HG02884 (cell line): ENCODE measurements at regions not wholly inside any gene's neighbourhood (a gene's known extent, or its start where the extent isn't known, plus 50 kb on each side); places are given as distances from the start of the nearest gene placed in this dataset.
A peak's percentile ranks its signal among the peaks of the same experiment; 100 is the strongest.

ENCODE experiments used
- ATAC-seq: cut with Tn5 transposase; IDR thresholded peaks from one replicate; pipeline ENCODE4 v1.9.1; 2021; ENCODE audit warnings: mild to moderate bottlenecking, moderate library complexity; ENCODE audit not compliant: unreplicated experiment

GRCh38 chr4:148776941-148777340 is 334.7 kb upstream of the NR3C2 start:
- no peak for ATAC-seq

GRCh38 chr4:148774134-148774533 is 331.9 kb upstream of the NR3C2 start:
- no peak for ATAC-seq

GRCh38 chr4:148773313-148773712 is 331.1 kb upstream of the NR3C2 start:
- ATAC-seq, result no peak

- ATAC-seq, result no peak
These were observed 328.6 kb upstream of the NR3C2 start for GRCh38 chr4:148770848-148771247.

GRCh38 chr4:148770377-148770776 is 328.2 kb upstream of the NR3C2 start:
- ATAC-seq, result no peak

- ATAC-seq, result no peak
These were observed 322.5 kb upstream of the NR3C2 start for GRCh38 chr4:148764720-148765119.

- no peak for ATAC-seq
These were observed 315.0 kb upstream of the NR3C2 start for GRCh38 chr4:148757171-148757570.

- ATAC-seq, result no peak
These were observed 307.2 kb upstream of the NR3C2 start for GRCh38 chr4:148749403-148749802.

- no peak for ATAC-seq
These were observed 305.6 kb upstream of the NR3C2 start for GRCh38 chr4:148747721-148748268.

GRCh38 chr4:148740701-148741100 is 298.5 kb upstream of the NR3C2 start:
- ATAC-seq, result no peak

GRCh38 chr4:148737061-148737770 is 295.0 kb upstream of the NR3C2 start:
- no peak for ATAC-seq

GRCh38 chr4:148735432-148736155 is 293.4 kb upstream of the NR3C2 start:
- ATAC-seq, result peak; percentile 83

GRCh38 chr4:148730766-148731165 is 288.6 kb upstream of the NR3C2 start:
- no peak for ATAC-seq

GRCh38 chr4:148730082-148730640 is 287.9 kb upstream of the NR3C2 start:
- ATAC-seq, result no peak

- ATAC-seq, result no peak
These were observed 275.8 kb upstream of the NR3C2 start for GRCh38 chr4:148717988-148718387.

GRCh38 chr4:148716431-148717052 is 274.3 kb upstream of the NR3C2 start:
- ATAC-seq, result no peak

- ATAC-seq, result no peak
These were observed 262.1 kb upstream of the NR3C2 start for GRCh38 chr4:148704291-148704690.

GRCh38 chr4:148694702-148695101 is 252.5 kb upstream of the NR3C2 start:
- no peak for ATAC-seq

- no peak for ATAC-seq
These were observed 251.9 kb upstream of the NR3C2 start for GRCh38 chr4:148693913-148694649.

GRCh38 chr4:148692242-148692641 is 250.0 kb upstream of the NR3C2 start:
- ATAC-seq, result no peak

- no peak for ATAC-seq
These were observed 244.2 kb upstream of the NR3C2 start for GRCh38 chr4:148686449-148686848.
